HG02642 (cell line): ENCODE measurements at regions not wholly inside any gene's neighbourhood (a gene's known extent, or its start where the extent isn't known, plus 50 kb on each side); places are given as distances from the start of the nearest gene placed in this dataset.
"Not testable (repeated sequence)": the region's sequence is repeated elsewhere in the genome, so short reads cannot be mapped to it uniquely, and the experiment has no call there.

ENCODE experiments used
- ATAC-seq: cut with Tn5 transposase; IDR thresholded peaks from one replicate; pipeline ENCODE4 v1.9.1; 2021; ENCODE audit warnings: mild to moderate bottlenecking; ENCODE audit not compliant: unreplicated experiment, poor library complexity

DNA sequence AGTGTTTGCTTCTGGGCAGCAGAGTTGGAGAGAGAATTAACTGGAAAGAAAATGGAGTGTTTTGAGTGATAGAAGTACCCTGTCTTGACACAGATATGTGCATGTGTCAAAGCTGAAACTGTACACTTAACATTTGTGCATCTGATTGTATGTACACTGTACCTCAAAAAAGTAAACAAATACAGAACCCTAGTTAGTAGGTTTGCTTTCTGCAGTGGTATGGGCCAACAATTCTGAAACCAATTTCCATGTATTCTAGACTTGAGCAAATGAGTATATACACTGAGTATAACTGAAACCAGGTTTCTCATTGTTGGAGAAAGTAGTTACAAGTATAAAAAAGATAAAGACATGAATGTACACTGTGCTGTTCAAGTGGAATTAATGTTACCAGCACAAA, 52.4 kb downstream of the ELAPOR2 start:
- no peak for ATAC-seq

DNA sequence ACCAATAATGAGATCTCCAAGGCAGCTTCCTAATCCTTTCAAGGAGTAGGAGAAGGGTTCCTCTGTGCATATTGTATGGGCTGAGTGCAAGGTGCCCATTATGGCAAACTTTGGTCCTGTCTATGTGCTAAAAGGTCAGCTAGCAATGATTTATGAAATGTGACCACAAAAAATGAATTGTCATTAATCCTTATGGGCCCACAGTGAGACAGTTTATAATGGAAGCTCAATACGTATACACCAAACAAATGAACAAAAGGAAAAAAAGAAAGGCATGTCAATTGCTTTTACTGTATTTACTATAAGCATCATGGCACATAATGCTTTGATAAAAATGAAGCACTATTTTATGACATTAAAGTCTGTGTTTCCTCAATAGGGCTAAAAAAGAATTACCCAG, 54.5 kb downstream of the ELAPOR2 start:
- no peak for ATAC-seq

DNA sequence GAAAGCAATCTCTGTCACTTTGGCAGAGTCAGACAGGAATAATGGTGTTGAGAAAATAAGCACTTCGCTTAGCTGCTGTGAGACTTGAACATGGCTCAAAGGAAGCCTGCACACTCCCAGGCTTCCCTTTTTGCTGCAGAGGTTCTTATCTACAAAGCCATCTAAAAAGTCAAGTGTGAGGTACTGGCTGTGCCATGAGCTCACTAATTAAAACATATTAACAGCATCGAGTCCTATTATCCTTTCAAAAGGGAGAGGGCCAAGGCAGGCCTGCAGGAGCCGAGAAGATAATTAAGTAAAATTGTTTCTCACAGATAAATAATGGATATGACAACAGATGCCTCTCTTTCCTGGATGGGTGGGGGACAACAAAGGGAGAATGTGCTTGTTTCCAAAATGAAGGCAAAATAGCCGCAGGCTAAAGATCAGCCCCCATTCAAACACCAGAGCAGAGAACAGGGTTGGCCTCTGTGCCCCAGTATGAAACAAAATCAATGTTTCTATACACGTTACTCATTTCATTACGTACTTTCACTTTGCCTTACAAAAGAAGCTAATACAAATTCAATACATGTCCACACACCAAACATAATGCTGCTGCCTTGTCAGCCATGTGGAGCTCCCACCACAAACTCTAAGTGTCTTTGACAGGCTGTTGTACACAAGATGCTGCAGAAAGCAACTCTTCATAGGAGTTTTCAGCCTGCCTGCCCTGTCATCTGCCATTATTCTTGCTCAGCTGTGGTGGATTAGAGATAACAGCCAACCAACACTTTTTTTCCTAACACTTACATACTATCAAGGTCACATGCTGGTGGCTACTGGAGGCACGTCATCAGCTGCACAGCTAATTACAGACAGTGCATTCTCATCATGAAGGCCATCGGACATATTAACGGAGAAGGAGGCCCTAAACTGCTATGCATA, 55.3 kb downstream of the ELAPOR2 start:
- ATAC-seq, result no peak

DNA sequence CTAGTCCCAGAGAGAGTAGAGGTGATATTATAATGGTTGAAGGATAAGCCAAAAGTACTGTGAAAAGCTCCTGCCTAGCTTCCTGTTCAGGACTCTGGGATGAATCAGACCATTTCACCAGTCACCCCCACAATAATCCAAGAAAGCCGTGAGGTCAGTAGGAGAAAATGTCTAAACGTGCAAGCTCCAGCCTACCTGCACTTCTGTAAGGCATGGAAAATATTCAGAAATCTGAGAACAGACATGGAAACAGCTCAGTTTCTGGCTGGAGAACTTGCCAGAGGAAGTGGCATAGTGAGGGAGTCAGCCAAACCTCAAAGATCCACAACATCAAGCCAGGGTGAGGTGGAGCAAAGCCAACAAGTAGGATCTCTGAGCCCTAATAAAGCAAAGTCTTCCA, 58.2 kb downstream of the ELAPOR2 start:
- ATAC-seq, result no peak

DNA sequence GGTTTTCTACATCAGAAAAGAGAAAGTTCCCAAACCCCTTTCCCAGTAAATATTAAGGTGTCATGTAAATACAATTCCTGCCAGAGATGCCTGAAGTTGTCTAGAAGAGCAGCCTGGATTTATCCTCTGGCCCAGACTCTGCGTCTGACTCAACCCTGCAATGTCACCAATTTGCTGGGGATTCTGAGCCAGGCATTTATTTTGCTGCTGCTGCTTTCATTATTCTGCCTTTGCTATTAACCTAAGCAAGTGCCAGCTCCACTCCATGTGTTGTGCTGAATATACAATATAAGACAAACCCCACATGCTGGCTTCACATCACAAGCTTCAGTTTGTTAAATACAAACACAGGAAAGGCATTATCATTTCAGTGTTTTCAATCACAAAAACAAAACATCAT, 59.1 kb downstream of the ELAPOR2 start:
- no peak for ATAC-seq

DNA sequence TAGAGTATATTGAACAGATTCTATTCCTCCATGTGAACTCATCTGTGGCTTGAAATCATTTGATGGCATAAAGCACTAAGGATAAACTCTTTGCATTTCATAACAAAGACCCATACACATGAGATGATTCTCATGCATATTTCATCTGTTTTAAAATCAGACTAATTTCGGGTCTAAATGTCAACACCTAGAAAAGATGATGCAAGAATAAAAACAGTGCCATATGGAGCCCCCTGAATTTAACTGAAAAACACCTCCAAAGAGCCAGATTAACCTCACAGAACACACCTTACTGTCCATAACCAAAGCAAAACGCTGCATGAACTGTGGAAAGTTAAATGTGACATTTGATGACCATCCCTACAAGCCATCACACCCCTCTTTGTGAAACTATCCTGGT, 59.7 kb downstream of the ELAPOR2 start:
- ATAC-seq, result no peak

DNA sequence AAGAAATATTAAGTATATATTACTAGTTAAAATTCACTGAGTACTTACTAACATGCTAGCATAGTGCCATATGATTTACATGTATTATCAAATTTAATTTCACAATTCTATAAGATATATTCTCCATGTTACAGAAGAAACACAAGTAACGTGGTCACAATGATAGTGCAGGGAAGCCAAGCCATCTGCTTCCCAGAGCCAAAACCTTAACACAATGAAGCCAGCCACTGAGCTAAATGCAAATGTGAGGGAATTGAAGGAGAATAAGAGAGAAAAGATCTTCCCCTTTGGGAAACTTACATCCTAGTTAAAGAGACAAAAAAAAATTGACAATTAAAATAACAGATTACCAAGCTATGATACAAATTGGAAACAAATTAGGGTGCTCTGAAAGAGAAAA, 63.6 kb downstream of the ELAPOR2 start:
- no peak for ATAC-seq

DNA sequence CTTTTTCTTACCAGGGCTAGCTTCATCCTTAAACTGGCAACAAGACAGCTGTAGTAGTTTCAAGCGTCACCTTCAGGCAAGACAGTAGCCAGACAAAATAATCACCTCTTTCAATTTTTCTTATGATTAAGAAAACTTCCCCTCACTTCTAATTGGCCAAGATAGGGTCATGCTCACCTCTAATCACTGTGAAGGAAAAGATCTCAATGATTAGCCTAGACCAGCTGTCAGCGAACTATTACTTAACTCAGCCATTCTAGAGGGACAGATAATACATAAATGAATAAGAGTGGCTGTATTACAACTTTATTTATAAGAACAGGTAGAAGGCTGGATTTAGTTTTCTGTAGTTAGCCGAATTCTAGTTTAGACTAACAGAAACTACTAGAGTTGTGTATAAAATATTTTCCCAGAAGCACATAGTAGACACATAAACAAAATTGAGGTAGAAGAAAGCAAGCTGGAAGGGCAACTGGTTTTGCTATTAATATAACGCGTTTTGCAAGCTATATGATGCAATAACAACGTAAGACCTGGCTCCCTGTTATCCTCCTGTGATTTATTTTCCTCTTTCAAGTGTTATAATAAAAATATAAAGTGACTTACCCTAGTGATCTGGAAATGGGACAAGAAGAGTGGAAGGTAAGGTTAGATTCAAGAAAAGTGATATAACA, 64.3 kb downstream of the ELAPOR2 start:
- ATAC-seq, result no peak

DNA sequence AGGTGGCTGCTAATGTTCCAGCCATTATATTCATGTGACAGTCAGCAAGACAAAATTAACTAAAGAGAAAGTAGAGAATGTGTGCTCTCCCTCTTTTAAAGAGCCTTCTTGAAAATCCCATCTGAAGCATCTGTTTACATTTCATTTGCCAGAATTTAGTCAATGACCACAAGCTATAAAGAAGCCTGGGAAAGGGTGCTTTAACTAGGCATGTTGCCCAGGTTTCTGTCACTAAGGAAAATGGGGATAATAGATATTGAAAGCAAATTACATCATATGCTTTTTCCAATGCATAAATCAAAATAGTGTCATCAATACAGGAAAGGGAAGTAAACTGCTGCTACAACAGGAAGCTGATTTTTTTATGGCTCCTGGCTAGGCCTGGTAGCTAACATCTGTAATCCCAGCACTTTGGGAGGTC, 67.7 kb downstream of the ELAPOR2 start:
- peak; percentile 25 for ATAC-seq

DNA sequence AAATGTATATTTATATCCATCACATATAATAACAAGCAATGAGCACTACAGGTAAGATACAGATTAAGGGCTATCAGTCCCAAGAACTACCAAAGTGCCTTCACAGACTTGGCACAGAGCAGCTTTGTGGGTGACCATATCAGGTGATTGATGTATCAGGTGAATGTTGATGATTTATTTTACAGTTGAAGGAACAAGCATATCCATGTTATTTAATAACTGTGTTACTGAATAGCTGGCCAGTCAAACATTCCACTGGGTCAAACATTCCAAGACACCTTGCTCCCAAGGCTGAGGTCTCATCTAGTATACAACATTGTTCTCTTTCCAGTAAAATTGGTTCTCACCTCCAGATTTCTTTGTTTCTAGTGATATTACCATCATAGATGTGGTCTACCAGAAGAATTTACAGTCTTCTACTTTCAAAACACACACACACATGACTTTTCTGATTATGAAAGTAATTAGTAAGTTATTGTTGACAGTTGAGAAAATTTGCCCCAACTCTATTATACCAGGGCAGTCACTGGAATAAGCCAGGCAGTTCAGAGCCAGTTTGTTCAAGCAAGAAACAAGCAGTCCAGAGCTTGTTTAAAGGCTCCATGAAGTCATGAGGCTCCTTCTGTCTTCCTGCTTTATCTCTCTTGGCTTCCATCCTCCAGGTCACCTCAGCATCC, 68.2 kb downstream of the ELAPOR2 start:
- peak; percentile 76 for ATAC-seq

DNA sequence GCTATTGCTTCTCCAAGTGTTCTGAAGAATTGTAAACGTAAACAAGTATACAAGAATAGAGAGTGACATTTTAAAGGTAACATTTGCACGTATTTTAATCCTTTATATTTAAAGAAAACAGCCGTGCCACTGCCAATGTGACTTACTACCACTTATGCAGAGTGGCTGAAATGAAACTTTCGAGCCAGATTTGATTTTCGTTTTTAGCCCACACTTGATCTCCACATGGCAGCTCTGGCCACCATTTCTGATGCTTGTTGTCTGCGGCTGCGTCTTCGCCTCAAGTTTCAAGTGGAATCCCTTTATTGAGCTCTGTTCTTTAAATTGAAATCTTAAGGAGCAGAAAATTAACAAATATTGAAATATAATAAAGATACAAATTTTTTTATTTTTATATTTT, 70.0 kb downstream of the ELAPOR2 start:
- ATAC-seq, result no peak

DNA sequence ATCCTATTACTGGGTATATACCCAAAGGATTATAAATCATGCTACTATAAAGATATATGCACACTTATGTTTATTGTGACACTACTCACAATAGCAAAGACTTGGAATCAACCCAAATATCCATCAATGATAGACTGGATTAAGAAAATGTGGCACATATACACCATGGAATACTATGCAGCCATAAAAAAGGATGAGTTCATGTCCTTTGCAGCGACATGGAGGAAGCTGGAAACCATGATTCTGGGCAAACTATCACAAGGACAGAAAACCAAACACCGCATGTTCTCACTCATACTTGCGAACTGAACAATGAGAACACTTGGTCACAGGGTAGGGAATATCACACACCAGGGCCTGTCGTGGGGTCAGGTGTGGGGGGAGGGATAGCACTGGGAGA, 71.6 kb downstream of the ELAPOR2 start:
- ATAC-seq, result not testable (repeated sequence)

DNA sequence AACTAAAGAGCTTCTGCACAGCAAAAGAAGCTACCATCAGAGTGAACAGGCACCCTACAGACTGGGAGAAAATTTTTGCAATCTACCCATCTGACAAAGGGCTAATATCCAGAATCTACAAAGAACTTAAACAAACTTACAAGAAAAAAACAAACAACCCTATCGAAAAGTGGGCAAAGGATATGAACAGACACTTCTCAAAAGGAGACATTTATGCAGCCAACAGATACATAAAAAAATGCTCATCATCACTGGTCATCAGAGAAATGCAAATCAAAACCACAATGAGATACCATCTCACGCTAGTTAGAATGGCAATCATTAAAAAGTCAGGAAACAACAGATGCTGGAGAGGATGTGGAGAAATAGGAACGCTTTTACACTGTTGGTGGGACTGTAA, 72.1 kb downstream of the ELAPOR2 start:
- ATAC-seq, result not testable (repeated sequence)

DNA sequence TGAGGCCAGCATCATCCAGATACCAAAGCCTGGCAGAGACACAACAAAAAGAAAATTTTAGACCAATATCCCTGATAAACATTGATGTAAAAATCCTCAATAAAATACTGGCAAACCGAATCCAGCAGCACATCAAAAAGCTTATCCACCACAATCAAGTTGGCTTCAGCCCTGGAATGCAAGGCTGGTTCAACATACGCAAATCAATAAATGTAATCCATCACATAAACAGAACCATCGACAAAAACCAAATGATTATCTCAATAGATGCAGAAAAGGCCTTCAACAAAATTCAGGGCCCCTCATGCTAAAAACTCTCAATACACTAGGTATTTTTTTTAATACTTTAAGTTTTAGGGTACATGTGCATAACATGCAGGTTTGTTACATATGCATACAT, 74.1 kb downstream of the ELAPOR2 start:
- ATAC-seq, result not testable (repeated sequence)

DNA sequence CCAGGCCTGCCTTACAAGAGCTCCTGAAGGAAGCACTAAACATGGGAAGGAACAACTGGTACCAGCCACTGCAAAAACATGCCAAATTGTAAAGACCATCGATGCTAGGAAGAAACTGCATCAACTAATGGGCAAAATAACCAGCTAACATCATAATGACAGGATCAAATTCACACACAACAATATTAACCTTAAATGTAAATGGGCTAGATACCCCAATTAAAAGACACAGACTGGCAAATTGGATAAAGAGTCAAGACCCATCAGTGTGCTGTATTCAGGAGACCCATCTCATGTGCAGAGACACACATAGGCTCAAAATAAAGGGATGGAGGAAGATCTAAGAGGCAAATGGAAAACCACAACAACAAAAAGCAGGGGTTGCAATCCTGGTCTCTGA, 75.8 kb downstream of the ELAPOR2 start:
- not testable (repeated sequence) for ATAC-seq

DNA sequence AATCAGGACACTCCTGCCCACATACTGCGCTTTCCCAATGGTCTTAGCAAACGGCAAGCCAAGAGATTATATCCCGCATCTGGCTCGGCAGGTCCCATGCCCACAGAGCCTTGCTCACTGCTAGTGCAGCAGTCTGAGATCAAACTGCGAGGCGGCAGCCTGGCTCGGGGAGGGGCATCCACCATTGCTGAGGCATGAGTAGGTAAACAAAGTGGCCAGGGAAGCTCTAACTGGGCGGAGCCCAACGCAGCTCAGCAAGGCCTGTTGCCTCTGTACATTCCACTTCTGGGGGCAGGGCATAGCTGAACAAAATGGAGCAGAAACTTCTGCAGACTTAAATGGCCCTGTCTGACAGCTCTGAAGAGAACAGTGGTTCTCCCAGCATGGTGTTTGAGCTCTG, 77.5 kb downstream of the ELAPOR2 start:
- ATAC-seq, result not testable (repeated sequence)

DNA sequence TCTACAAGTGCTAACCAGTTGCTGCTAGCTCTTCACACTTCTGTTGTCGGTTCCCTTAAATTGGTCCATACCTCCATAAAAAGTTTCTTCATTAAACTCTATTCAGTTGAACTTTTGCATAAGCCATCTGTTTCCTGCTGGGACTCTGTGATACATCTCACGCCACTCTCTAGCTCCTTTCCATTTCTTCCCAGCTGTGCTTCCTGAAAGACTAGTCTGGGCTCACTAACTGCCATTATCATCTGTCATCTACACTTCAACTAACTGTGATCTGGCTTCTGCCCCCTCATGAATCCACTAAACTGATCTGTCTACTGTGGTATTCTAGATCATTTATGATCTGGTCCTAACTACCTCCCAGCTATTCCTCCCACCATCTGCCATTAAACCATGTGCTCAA, 78.3 kb downstream of the ELAPOR2 start:
- ATAC-seq, result no peak

DNA sequence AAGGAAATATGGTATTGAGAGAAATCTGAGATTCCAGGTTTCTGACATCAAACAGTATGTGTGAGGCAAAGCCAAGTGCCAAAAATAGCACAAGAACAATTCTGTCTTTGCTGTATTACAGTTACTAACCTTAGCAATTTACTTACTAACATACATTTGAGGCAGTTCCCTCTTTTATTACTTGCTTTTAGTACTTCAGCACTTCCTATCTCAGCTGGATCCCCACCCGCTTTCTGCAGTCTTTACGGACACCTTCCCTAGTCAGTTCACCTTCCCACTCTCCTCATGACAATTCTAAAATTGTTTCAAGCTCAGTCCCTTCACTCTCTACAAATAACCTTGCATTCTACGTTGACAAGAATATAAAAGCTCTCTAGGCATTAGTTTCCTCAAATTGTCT, 79.2 kb downstream of the ELAPOR2 start:
- ATAC-seq, result no peak

DNA sequence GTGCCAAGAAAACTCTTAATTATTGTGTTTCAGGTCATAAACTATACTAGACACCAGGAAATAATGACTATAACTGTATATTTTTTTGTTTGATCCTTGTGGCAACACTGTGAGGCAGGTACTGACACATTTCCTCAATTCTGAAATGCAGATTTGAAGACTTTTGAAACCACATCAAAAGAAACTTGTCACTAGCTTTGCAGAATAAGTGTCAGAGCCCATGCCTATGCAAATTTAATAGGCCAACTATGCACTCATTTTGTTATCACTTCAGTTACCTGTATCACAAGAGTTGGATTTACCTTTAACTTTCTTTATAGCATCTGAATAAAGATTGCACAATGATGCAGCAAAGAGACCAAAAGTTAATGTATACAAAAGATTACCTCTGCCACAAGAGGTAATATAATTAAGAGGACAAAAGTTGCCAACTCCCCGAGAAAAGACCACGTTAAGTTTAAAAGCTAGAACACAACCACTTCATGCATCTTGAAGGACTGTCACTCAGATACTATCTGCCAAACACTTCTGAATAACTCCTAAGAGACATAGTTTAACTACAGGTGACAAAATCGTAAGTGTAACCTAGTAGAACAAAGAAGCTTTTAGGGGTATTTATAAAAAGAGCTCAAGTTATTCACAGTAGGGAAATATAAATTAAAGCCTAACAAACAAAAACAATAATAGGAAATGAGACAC, 80.5 kb downstream of the ELAPOR2 start:
- peak; percentile 87 for ATAC-seq

DNA sequence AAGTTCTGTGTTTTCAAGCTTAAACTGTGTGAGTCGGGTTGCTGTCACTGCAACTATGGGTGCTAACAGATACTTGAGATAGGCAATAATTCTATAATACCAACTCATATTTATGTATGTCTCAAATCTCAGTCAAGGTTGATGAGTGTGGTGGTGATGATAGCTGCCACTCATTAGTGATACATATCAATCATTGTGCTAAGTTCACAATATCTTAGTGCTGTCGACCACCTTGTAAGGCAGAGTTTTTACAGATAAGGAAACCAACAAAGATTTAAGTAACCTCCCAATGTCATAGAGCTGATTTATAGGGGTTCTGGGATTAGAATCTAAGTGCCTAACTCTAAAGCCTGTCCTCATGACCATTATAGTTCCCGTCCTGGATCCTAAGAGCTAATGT, 82.5 kb downstream of the ELAPOR2 start:
- no peak for ATAC-seq

DNA sequence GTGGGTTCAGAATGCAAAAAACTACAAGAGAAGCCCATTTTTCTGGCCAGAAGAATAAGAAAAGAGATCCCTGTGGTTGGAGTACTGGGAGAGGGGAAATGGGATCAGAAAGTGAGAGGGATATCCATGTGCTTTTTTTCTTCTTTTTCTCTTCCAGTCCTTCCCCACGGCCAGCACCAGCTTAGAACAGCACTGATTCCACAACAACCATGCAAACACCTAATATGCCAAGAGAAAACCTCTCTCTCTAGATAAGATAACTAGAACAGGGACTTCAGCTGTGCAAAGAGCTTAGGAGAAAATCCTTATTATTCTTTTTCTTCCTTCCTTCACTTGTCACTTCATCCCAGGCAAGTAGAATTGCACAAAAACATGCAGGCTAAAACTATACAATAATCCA, 83.5 kb downstream of the ELAPOR2 start:
- no peak for ATAC-seq
